Esophagus muscularis mucosa (tissue), 3 donors: ENCODE measurements at regions not wholly inside any gene's neighbourhood (a gene's known extent, or its start where the extent isn't known, plus 50 kb on each side); places are given as distances from the start of the nearest gene placed in this dataset.

Experiments
- POLR2AphosphoS5 ChIP-seq, 2 donors: sonication (generic); formaldehyde crosslinking; IDR thresholded peaks; one replicate each; pipeline ENCODE4 v1.6.1; 2017; ENCODE audit warnings: antibody characterized with exemption in 2 of 2
- TF ChIP-seq, protein P1 (sequence below), 3 experiments: fragments of 200-600 bp in 2 of 3; fragments of 450-650 bp in 1 of 3; sonication (generic) in 2 of 3; IDR thresholded peaks; one replicate each; pipeline ENCODE4 v1.5.1; 2017 to 2019; ENCODE audit warnings: antibody characterized with exemption in 3 of 3, mild to moderate bottlenecking in 2 of 3, moderate library complexity in 1 of 3

DNA sequence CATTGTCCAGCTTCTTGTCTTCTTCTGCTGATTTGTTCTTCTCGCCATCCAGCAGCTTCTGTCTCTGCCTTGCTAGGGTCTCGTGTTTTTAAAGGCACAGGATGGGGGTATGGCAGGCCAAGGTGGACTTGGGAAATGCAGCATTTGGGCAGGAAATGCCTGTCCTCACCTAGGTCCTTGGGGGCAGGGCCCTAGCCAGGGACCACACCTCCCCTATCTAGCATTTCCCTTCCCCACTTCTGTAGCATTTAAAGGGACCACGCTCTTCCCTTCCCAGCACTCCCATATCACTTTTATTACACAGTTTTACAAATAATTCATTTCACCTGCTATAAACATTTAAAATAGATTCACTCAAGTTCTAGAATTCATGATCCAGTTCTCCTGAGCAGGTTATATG, 315.4 kb upstream of the LMCD1 start:
- TF ChIP-seq, protein P1, sequence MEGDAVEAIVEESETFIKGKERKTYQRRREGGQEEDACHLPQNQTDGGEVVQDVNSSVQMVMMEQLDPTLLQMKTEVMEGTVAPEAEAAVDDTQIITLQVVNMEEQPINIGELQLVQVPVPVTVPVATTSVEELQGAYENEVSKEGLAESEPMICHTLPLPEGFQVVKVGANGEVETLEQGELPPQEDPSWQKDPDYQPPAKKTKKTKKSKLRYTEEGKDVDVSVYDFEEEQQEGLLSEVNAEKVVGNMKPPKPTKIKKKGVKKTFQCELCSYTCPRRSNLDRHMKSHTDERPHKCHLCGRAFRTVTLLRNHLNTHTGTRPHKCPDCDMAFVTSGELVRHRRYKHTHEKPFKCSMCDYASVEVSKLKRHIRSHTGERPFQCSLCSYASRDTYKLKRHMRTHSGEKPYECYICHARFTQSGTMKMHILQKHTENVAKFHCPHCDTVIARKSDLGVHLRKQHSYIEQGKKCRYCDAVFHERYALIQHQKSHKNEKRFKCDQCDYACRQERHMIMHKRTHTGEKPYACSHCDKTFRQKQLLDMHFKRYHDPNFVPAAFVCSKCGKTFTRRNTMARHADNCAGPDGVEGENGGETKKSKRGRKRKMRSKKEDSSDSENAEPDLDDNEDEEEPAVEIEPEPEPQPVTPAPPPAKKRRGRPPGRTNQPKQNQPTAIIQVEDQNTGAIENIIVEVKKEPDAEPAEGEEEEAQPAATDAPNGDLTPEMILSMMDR (IDR thresholded peaks at IDR 0.05) = no peak
- TF ChIP-seq POLR2AphosphoS5 (IDR thresholded peaks at IDR 0.05) = no peak
